ENCODE measurements at regions not wholly inside any gene's neighbourhood (a gene's known extent, or its start where the extent isn't known, plus 50 kb on each side); places are given as distances from the start of the nearest gene placed in this dataset.

- TF ChIP-seq CTCF (IDR thresholded peaks at IDR 0.05; ENCODE audit: borderline replicate concordance, extremely low read depth, low read length, poor library complexity, severe bottlenecking) (no peak), EZH2 (IDR thresholded peaks at IDR 0.05; ENCODE audit: borderline replicate concordance, low read depth, low read length, severe bottlenecking) (no peak)
- Histone ChIP-seq H3K27ac (ENCODE audit: low read length) (no peak overlapping the region), H3K4me3 (ENCODE audit: low read depth in 1 of 2, low read length in 2 of 2) (no peak overlapping the region), H3K27me3 (ENCODE audit: insufficient read depth, low read length, poor library complexity) (no peaks in the 10 kb centered on the region), H3K9ac (ENCODE audit: low read depth, low read length) (no peak overlapping the region), H3K36me3 (ENCODE audit: insufficient read depth, low read length) (no peaks in the 10 kb centered on the region), H3K4me1 (ENCODE audit: insufficient read depth, low read length) (peaks cover 16% of the 10 kb centered on the region), H3K4me2 (ENCODE audit: insufficient read depth, low read length) (no peak overlapping the region), H4K20me1 (ENCODE audit: insufficient read depth, low read length) (no peaks in the 10 kb centered on the region), H3K79me2 (ENCODE audit: insufficient read depth, low read length) (no peaks in the 10 kb centered on the region), H3K9me3 (ENCODE audit: insufficient read depth, low read length, severe bottlenecking) (no peaks in the 10 kb centered on the region), H2AFZ (ENCODE audit: low read depth, low read length) (no peak overlapping the region)
- no peak for ATAC-seq (ENCODE audit: insufficient read depth, low read depth)
- DNase-seq = no peak
Measured at GRCh38 chr1:222046684-222047263, 304.9 kb upstream of the DUSP10 start.

- Histone ChIP-seq H3K4me3 (ENCODE audit: low read depth in 1 of 2, low read length in 2 of 2) (no peak overlapping the region), H3K36me3 (ENCODE audit: insufficient read depth, low read length) (no peaks in the 10 kb centered on the region), H3K4me2 (ENCODE audit: insufficient read depth, low read length) (no peak overlapping the region), H2AFZ (ENCODE audit: low read depth, low read length) (no peak overlapping the region), H4K20me1 (ENCODE audit: insufficient read depth, low read length) (no peaks in the 10 kb centered on the region), H3K9ac (ENCODE audit: low read depth, low read length) (no peak overlapping the region), H3K79me2 (ENCODE audit: insufficient read depth, low read length) (no peaks in the 10 kb centered on the region), H3K27me3 (ENCODE audit: insufficient read depth, low read length, poor library complexity) (no peaks in the 10 kb centered on the region), H3K4me1 (ENCODE audit: insufficient read depth, low read length) (peaks cover 16% of the 10 kb centered on the region), H3K9me3 (ENCODE audit: insufficient read depth, low read length, severe bottlenecking) (no peaks in the 10 kb centered on the region), H3K27ac (ENCODE audit: low read length) (no peak overlapping the region)
- TF ChIP-seq CTCF (IDR thresholded peaks at IDR 0.05; ENCODE audit: borderline replicate concordance, extremely low read depth, low read length, poor library complexity, severe bottlenecking) (no peak), EZH2 (IDR thresholded peaks at IDR 0.05; ENCODE audit: borderline replicate concordance, low read depth, low read length, severe bottlenecking) (no peak)
- no peak for ATAC-seq (ENCODE audit: insufficient read depth, low read depth)
- DNase-seq = no peak
Measured at GRCh38 chr1:222045786-222046185, 303.9 kb upstream of the DUSP10 start.

GRCh38 chr1:222045236-222045635 is 303.3 kb upstream of the DUSP10 start:
- no peak overlapping the region for H3K4me2 ChIP-seq (ENCODE audit: insufficient read depth, low read length)
- no peaks in the 10 kb centered on the region for H3K36me3 ChIP-seq (ENCODE audit: insufficient read depth, low read length)
- no peak overlapping the region for H2AFZ ChIP-seq (ENCODE audit: low read depth, low read length)
- no peak for TF ChIP-seq EZH2 (IDR thresholded peaks at IDR 0.05; ENCODE audit: borderline replicate concordance, low read depth, low read length, severe bottlenecking)
- no peak for TF ChIP-seq CTCF (IDR thresholded peaks at IDR 0.05; ENCODE audit: borderline replicate concordance, extremely low read depth, low read length, poor library complexity, severe bottlenecking)
- peaks cover 16% of the 10 kb centered on the region for H3K4me1 ChIP-seq (ENCODE audit: insufficient read depth, low read length)
- no peaks in the 10 kb centered on the region for H4K20me1 ChIP-seq (ENCODE audit: insufficient read depth, low read length)
- H3K9me3 ChIP-seq (ENCODE audit: insufficient read depth, low read length, severe bottlenecking) = no peaks in the 10 kb centered on the region
- no peaks in the 10 kb centered on the region for H3K79me2 ChIP-seq (ENCODE audit: insufficient read depth, low read length)
- H3K27ac ChIP-seq (ENCODE audit: low read length) = no peak overlapping the region
- no peak overlapping the region for H3K9ac ChIP-seq (ENCODE audit: low read depth, low read length)
- DNase-seq (no peak), ATAC-seq (ENCODE audit: insufficient read depth, low read depth) (no peak)
- no peak overlapping the region for H3K4me3 ChIP-seq (ENCODE audit: low read depth in 1 of 2, low read length in 2 of 2)
- no peaks in the 10 kb centered on the region for H3K27me3 ChIP-seq (ENCODE audit: insufficient read depth, low read length, poor library complexity)

Data from DND-41 (cell line).